ENCODE measurements at regions not wholly inside any gene's neighbourhood (a gene's known extent, or its start where the extent isn't known, plus 50 kb on each side); places are given as distances from the start of the nearest gene placed in this dataset.

- TF ChIP-seq CTCF (IDR thresholded peaks at IDR 0.05), result no peak
- no peak for TF ChIP-seq POLR2A (IDR thresholded peaks at IDR 0.05)
- TF ChIP-seq EP300 (IDR thresholded peaks at IDR 0.05), result no peak
These were observed 1065.2 kb upstream of the FAM98A start for GRCh38 chr2:34664266-34664665.

Data from tibial nerve (tissue), 4 donors.